ENCODE measurements at regions not wholly inside any gene's neighbourhood (a gene's known extent, or its start where the extent isn't known, plus 50 kb on each side); places are given as distances from the start of the nearest gene placed in this dataset.

- no peak for TF ChIP-seq CTCF (IDR thresholded peaks at IDR 0.05)
- TF ChIP-seq EZH2 (IDR thresholded peaks at IDR 0.05; ENCODE audit: borderline replicate concordance, insufficient read depth, low read depth, low read length, poor library complexity, severe bottlenecking), result no peak
Observed at GRCh38 chr3:184651904-184652303, 60.0 kb downstream of the MAGEF1 start.

All from B cell (primary cell).